Cardiac fibroblast (primary cell): ENCODE measurements at regions not wholly inside any gene's neighbourhood (a gene's known extent, or its start where the extent isn't known, plus 50 kb on each side); places are given as distances from the start of the nearest gene placed in this dataset.

Experiments
- DNase-seq, 2 donors: peaks; one replicate each; pipeline versions ENCODE4 v3.0.0 to v3.0.0-alpha.2; 2010; ENCODE audit warnings: low read depth in 2 of 2
- H3K4me3 ChIP-seq, 2 donors: replicated peaks in 1 of 2; 1 replicate in 1 of 2; 2 replicates in 1 of 2; pipeline ENCODE4 v1.5.1; 2011; ENCODE audit warnings: low read depth in 2 of 2, low read length in 2 of 2, mild to moderate bottlenecking in 2 of 2, moderate library complexity in 1 of 2
- TF ChIP-seq, protein P1 (sequence below): IDR thresholded peaks from one replicate; pipeline ENCODE4 v1.5.1; 2011; ENCODE audit warnings: low read depth, mild to moderate bottlenecking, low read length, inconsistent platforms

DNA sequence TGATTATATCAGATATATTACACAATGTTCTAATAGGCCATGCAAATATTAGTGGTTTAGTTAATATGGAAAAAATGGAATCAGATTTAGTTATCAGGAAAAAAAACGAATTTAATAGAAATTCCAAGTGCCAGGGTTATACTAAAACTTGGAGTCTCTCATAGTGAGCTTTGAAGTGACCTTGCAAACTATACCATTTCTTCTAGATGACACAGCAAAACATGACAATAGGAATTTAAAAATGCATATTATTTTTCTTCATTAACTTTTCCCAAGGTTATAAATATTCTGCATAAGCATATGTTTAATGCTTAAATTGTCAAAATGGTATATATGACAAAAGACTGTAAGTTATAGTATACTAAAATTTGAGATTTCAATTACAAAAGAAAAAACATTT is 250.1 kb upstream of the DCN start:
- H3K4me3 ChIP-seq = no peak overlapping the region
- TF ChIP-seq, protein P1, sequence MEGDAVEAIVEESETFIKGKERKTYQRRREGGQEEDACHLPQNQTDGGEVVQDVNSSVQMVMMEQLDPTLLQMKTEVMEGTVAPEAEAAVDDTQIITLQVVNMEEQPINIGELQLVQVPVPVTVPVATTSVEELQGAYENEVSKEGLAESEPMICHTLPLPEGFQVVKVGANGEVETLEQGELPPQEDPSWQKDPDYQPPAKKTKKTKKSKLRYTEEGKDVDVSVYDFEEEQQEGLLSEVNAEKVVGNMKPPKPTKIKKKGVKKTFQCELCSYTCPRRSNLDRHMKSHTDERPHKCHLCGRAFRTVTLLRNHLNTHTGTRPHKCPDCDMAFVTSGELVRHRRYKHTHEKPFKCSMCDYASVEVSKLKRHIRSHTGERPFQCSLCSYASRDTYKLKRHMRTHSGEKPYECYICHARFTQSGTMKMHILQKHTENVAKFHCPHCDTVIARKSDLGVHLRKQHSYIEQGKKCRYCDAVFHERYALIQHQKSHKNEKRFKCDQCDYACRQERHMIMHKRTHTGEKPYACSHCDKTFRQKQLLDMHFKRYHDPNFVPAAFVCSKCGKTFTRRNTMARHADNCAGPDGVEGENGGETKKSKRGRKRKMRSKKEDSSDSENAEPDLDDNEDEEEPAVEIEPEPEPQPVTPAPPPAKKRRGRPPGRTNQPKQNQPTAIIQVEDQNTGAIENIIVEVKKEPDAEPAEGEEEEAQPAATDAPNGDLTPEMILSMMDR = no peak
- DNase-seq = no peak

DNA sequence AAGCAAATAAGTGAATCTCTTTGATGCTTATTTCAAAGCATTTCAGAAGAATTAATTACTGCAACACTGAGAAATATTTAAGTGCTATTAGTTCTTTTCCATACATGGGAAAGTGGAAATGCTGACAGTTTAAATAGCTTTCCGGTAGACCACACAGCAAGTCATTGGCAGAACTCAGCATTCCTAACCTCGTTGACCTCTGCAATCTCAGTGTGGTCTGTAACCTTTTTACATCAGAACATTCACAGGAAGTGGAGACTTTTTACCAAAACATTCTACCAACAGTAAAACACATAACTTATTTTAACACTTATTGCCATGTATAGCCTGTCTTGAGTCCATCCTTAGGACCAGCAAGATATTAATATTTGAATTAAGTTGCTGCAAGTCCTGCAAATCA is 249.5 kb upstream of the DCN start:
- H3K4me3 ChIP-seq = no peak overlapping the region
- TF ChIP-seq, protein P1 = no peak
- DNase-seq = peak; percentile 9 to 53

DNA sequence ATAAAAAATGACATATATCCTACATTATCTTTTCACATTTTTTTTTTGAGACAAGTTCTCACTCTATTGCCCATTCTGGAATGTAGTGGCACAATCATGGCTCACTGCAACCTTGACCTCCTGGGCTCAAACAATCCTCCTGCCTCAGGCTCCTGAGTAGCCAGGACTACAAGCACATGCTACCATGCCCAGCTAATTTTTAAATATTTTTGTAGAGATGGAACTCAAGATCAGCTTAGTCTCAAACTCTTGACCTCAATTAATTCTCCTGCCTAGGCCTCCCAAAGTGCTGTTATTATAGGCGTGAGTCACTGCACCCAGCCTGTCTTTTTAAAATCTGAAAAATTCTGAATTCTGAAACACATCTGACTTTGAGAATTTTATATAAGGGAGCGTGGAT is 241.9 kb upstream of the DCN start:
- DNase-seq = no peak
- TF ChIP-seq, protein P1 = no peak
- no peak overlapping the region for H3K4me3 ChIP-seq

DNA sequence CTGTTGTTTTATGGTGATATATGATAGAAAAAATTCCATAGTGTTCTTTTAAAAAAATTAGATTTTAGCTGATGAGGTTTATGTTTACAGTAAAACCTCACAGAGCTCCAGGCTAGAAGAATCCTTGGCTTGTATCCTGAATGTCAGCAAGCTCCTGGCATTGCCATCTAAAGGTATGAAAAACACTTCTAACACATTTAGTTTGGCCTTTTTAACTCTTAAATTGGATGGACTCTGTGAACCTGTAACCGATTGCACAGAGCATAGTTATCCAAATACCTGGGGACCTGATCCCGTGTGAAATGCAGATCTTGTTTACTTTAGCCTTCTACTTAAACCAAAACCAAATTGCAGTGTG is 241.1 kb upstream of the DCN start:
- no peak for DNase-seq
- H3K4me3 ChIP-seq = no peak overlapping the region
- TF ChIP-seq, protein P1 = no peak

DNA sequence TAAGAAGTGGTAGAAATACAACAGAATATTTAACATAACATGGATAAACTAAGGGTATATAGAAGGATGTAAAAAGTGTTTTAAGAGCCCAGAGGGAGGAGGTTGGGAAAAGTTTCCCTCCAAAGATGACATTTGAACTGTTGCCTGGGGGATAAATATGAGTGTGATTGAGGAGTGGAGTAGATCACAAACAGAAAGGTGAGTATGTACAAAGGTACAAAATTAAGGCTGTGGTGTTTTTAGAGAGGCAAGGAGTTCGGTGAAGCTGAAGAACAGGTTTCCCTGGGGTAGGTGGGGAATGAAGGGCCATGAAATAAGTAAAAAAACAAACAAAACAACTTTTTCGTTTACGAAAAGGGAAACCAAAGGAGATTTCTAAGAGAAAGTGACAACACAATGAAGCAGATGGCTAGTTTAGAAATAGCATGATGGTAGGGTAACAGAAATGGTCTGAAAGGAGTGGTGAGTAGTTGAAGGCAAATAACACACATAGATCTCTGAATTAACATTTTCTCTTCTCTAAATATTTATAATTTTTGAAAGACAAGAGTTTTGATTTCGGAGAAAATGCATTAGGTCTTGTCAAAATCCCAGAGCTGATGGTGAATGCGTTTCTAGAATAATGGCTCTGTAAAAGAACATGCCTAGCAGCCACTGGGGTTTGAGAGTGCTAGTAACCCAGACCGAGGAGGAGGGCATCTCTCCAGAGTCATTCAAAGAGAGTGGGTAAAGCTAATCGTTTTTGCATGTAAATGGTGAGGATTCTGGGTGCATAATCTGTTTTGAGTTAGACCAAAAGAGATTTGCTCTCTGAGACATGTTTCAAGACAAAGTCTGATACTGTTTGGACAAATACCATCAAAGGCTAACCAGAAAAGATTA is 240.4 kb upstream of the DCN start:
- TF ChIP-seq, protein P1 = no peak
- DNase-seq = no peak
- no peak overlapping the region for H3K4me3 ChIP-seq

DNA sequence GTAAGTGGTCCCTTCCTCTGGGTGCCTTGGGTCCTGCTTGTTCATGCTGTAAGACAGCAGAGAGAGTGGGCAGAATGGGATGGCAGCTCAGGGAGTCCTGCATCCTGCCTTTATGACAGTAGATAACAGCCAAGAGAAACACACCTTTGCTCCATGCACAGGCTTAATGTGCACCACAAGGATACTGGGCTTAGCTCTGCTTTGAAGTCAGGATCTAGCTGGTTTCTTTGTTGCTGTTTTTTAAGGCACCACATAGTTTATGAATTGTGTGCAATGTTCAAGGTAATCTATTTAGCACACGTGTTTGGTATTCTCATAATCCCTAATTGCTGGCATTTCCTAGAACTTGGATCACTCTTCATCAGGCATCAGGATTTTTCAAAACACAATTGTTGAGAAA is 239.5 kb upstream of the DCN start:
- TF ChIP-seq, protein P1 = no peak
- DNase-seq = no peak
- no peak overlapping the region for H3K4me3 ChIP-seq

DNA sequence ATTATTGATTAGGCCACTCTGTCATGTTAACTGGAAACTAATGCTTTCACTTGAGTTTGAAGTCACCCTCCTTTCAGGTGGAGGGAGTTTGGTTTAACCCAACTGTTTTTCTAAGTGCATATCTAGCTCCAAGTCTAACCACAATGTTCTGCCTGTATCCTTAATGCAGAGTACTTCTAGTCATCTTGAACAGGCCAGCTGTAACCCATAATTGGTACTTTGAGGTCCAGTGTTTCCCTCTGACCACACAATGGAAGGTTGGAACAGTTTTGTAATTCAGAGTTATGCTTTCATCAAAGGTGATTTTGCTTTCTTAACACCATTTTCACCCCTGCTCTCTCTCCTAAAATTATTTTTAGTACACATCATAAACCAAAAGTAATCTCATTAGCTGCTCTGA is 237.2 kb upstream of the DCN start:
- no peak for DNase-seq
- TF ChIP-seq, protein P1 = no peak
- no peak overlapping the region for H3K4me3 ChIP-seq
